Non-pigmented ciliary epithelial cell (primary cell): ENCODE measurements at regions not wholly inside any gene's neighbourhood (a gene's known extent, or its start where the extent isn't known, plus 50 kb on each side); places are given as distances from the start of the nearest gene placed in this dataset.

Experiments
- DNase-seq: peaks from one replicate; pipeline ENCODE4 v3.0.0-alpha.2; 2010; ENCODE audit warnings: low read depth

GRCh38 chr3:168889666-168890065, 773.8 kb downstream of the MECOM start:
- DNase-seq: no peak

- no peak for DNase-seq
These were observed 774.7 kb downstream of the MECOM start for GRCh38 chr3:168888781-168889180.

- DNase-seq: peak; percentile 44
These were observed 778.5 kb downstream of the MECOM start for GRCh38 chr3:168885028-168885427.

GRCh38 chr3:168884353-168884903, 779.1 kb downstream of the MECOM start:
- peak; percentile 69 for DNase-seq

GRCh38 chr3:168883145-168883544, 780.4 kb downstream of the MECOM start:
- no peak for DNase-seq

- DNase-seq: no peak
These were observed 781.7 kb downstream of the MECOM start for GRCh38 chr3:168881804-168882203.

- DNase-seq: no peak
These were observed 782.9 kb upstream of the GOLIM4 start for GRCh38 chr3:168878655-168879054.

- DNase-seq: no peak
These were observed 782.2 kb upstream of the GOLIM4 start for GRCh38 chr3:168877899-168878298.

- DNase-seq: no peak
These were observed 780.8 kb upstream of the GOLIM4 start for GRCh38 chr3:168876346-168877035.

- DNase-seq: no peak
These were observed 777.1 kb upstream of the GOLIM4 start for GRCh38 chr3:168872826-168873225.

GRCh38 chr3:168870892-168871291, 775.2 kb upstream of the GOLIM4 start:
- no peak for DNase-seq

- DNase-seq: no peak
These were observed 769.4 kb upstream of the GOLIM4 start for GRCh38 chr3:168865022-168865551.

- no peak for DNase-seq
These were observed 768.6 kb upstream of the GOLIM4 start for GRCh38 chr3:168864107-168865021.

- DNase-seq: no peak
These were observed 767.8 kb upstream of the GOLIM4 start for GRCh38 chr3:168863561-168863960.

- DNase-seq: no peak
These were observed 766.7 kb upstream of the GOLIM4 start for GRCh38 chr3:168862466-168862865.

GRCh38 chr3:168860592-168860991, 764.9 kb upstream of the GOLIM4 start:
- no peak for DNase-seq

GRCh38 chr3:168860028-168860427, 764.3 kb upstream of the GOLIM4 start:
- DNase-seq: no peak

- no peak for DNase-seq
These were observed 763.9 kb upstream of the GOLIM4 start for GRCh38 chr3:168859574-168859973.

GRCh38 chr3:168859143-168859542, 763.4 kb upstream of the GOLIM4 start:
- DNase-seq: no peak

GRCh38 chr3:168858327-168858726, 762.6 kb upstream of the GOLIM4 start:
- no peak for DNase-seq

GRCh38 chr3:168850109-168850508, 754.4 kb upstream of the GOLIM4 start:
- no peak for DNase-seq

GRCh38 chr3:168847291-168847883, 751.7 kb upstream of the GOLIM4 start:
- DNase-seq: no peak
